Lower lobe of right lung (tissue), 2 donors: ENCODE measurements at regions not wholly inside any gene's neighbourhood (a gene's known extent, or its start where the extent isn't known, plus 50 kb on each side); places are given as distances from the start of the nearest gene placed in this dataset.

Experiments
- ATAC-seq, 2 donors: fragments of 200-7000 bp; cut with Tn5 transposase; one replicate each; pipeline ENCODE4 v1.9.1; 2020 to 2022; ENCODE audit warnings: mild to moderate bottlenecking in 2 of 2, moderate library complexity in 2 of 2
- DNase-seq: peaks from one replicate; pipeline ENCODE4 v3.0.0-alpha.2; 2020
- H3K27ac ChIP-seq: fragments of 200-600 bp; one replicate; pipeline ENCODE4 v1.8.0; 2022
- H3K27me3 ChIP-seq: fragments of 200-600 bp; one replicate; pipeline ENCODE4 v1.8.0; 2022; ENCODE audit warnings: low read depth
- H3K36me3 ChIP-seq: fragments of 200-600 bp; one replicate; pipeline ENCODE4 v1.8.0; 2022; ENCODE audit warnings: mild to moderate bottlenecking
- H3K4me1 ChIP-seq: fragments of 200-600 bp; one replicate; pipeline ENCODE4 v1.8.0; 2022
- H3K4me3 ChIP-seq: fragments of 200-600 bp; one replicate; pipeline ENCODE4 v1.8.0; 2022; ENCODE audit warnings: mild to moderate bottlenecking
- H3K9me3 ChIP-seq: fragments of 200-600 bp; one replicate; pipeline ENCODE4 v1.8.0; 2022
- CTCF ChIP-seq: fragments of 200-600 bp; IDR thresholded peaks from one replicate; pipeline ENCODE4 v1.8.0; 2022; ENCODE audit warnings: antibody characterized with exemption, mild to moderate bottlenecking
- intact Hi-C: fragments of 100-400 bp; cut with DNase I; formaldehyde crosslinking; loops from one replicate; pipeline ENCODE4 v1.11.0; 2022
- donor health status: DM: no; HTN: yes; CAD: no; lungs with severe emphysema.

- H3K9me3 ChIP-seq, result no peaks in the 10 kb centered on the region
- H3K27ac ChIP-seq, result no peak overlapping the region
- no peak for DNase-seq
- H3K27me3 ChIP-seq, result no peaks in the 10 kb centered on the region
- no peaks in the 10 kb centered on the region for H3K4me1 ChIP-seq
- no peak for TF ChIP-seq CTCF
- intact Hi-C loops, result no loop called here
- H3K4me3 ChIP-seq, result no peak overlapping the region
- H3K36me3 ChIP-seq, result no peaks in the 10 kb centered on the region
- ATAC-seq, result no peak
Measured at GRCh38 chr1:106063510-106063909, 993.0 kb upstream of the PRMT6 start.

DNA sequence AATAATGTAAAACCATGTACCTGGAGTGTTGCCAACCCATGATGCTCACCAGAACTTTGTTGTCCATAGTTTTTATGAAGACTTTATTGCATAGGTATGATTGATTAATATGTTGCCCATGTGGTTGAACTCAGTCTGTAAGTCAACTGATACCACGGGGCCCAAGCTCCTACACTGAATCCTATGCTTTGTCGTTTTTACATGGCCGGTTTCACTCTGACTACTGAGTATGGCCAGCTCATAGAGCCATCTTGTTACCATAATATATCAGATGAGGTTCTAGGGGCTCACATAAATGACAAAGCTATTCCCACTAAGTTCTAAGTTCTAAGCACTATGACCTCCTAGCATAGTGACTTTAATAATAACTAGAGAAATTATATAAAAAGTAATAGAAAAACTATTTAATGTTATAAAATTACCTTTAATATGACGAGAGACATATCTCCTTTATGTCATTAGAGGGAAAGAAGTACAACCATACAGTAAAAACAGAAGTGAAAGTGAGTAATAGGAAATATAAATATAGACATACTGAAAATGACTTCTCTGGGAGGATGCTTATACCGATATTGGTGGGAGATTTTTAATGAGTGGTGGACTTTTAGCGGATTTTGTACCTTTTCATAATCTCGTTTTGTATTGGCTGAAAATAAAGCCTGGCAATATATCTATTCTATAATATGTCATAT, 983.4 kb upstream of the PRMT6 start:
- H3K36me3 ChIP-seq, result no peaks in the 10 kb centered on the region

DNA sequence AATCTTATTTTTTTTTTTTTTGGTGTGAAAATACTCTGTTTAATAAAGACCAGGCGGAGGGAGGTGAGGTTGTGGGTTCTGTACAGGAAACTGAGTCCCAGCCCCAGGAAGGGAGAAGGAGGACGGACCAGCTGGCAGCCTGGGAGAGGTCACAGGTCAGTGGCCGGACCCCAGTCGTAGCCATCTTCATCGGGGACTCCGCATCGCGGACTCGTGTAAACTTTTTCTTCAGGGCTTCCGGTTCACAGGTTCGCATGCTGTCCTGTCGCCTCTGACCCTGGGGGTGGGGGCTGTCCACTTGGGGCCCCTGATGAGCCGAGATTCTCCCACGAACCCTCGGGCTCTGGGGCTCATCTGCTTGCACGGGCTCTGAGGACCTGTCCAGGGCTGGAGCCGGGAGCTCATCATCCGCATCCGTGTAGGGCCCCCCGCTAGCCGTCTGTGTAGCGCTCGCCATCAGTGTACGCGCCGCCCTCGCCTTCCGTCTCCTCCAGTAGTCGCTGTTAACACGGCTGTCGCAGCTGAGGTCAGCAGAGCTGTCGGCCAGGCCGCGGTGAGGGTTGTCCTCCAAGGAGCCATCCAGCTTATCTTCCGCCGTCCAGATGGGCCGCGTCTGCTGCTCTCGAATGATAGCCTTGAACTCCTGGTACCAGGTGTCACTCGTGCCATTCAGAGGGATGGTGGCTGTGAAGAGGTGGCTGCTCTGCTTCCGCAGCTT, 975.7 kb upstream of the PRMT6 start:
- H3K4me1 ChIP-seq, result no peaks in the 10 kb centered on the region
- H3K9me3 ChIP-seq, result no peaks in the 10 kb centered on the region
- ATAC-seq (peak in 1 of 2 donors; percentile 25), DNase-seq (no peak)
- H3K27ac ChIP-seq, result no peak overlapping the region
- intact Hi-C loops, result no loop called here
- H3K27me3 ChIP-seq, result no peaks in the 10 kb centered on the region
- no peak overlapping the region for H3K4me3 ChIP-seq
- H3K36me3 ChIP-seq, result no peaks in the 10 kb centered on the region
- TF ChIP-seq CTCF, result no peak

More for the DNA sequence above, 983.4 kb upstream of the PRMT6 start:
- H3K27me3 ChIP-seq, result no peaks in the 10 kb centered on the region
- H3K4me3 ChIP-seq, result no peak overlapping the region
- H3K9me3 ChIP-seq, result no peaks in the 10 kb centered on the region
- DNase-seq (no peak), ATAC-seq (no peak)
- intact Hi-C loops, result no loop called here
- no peaks in the 10 kb centered on the region for H3K4me1 ChIP-seq
- no peak for TF ChIP-seq CTCF
- H3K27ac ChIP-seq, result no peak overlapping the region

- H3K36me3 ChIP-seq, result no peaks in the 10 kb centered on the region
- no peak overlapping the region for H3K4me3 ChIP-seq
- H3K4me1 ChIP-seq, result no peaks in the 10 kb centered on the region
- TF ChIP-seq CTCF, result no peak
- no peaks in the 10 kb centered on the region for H3K9me3 ChIP-seq
- H3K27me3 ChIP-seq, result no peaks in the 10 kb centered on the region
- DNase-seq, result no peak
- intact Hi-C loops, result no loop called here
- ATAC-seq, result no peak
- no peak overlapping the region for H3K27ac ChIP-seq
Measured at GRCh38 chr1:106111044-106111443, 945.4 kb upstream of the PRMT6 start.

- intact Hi-C loops, result no loop called here
- Histone ChIP-seq H3K36me3 (no peaks in the 10 kb centered on the region), H3K9me3 (no peaks in the 10 kb centered on the region), H3K27me3 (no peaks in the 10 kb centered on the region), H3K27ac (no peak overlapping the region), H3K4me3 (no peak overlapping the region), H3K4me1 (no peaks in the 10 kb centered on the region)
- ATAC-seq, result peak in 1 of 2 donors; percentile 25
- no peak for DNase-seq
- no peak for TF ChIP-seq CTCF
Measured at GRCh38 chr1:106113851-106114250, 942.6 kb upstream of the PRMT6 start.
